ENCODE measurements at regions not wholly inside any gene's neighbourhood (a gene's known extent, or its start where the extent isn't known, plus 50 kb on each side); places are given as distances from the start of the nearest gene placed in this dataset.

DNA sequence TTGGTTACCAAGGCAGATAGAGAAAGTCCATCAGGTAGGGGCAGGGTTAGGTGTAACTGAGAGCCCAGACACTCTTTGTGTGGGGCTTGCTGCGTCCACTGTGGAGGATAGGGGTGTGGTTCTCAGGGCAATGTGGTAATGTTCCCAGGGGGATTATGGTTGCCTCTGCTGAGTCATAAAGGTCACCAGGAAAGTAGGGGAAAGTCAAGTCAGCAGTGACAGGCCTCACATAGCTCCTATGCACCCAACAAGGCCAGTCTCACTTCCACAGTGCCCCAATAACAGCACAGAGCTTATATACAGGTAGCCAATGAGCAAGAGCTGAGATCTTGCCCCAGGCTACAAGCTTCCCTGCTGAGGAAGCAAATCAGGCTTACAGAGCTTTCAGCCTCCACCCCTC is 1438.0 kb upstream of the ZEB2 start:
- peaks cover 0 to 34% of the 10 kb centered on the region in 2 donors for H3K9me3 ChIP-seq (ENCODE audit: control insufficient read depth in 2 of 2, insufficient read depth in 1 of 2, low read depth in 1 of 2, low read length in 1 of 2)
- no peak overlapping the region for H3K4me3 ChIP-seq (ENCODE audit: low read depth in 1 of 3, low read length in 3 of 3)
- H3K36me3 ChIP-seq (ENCODE audit: control insufficient read depth in 3 of 3, insufficient read depth in 2 of 3, low read depth in 1 of 3, low read length in 3 of 3): no peaks in the 10 kb centered on the region
- H3K4me1 ChIP-seq (ENCODE audit: control insufficient read depth in 3 of 3, insufficient read depth in 2 of 3, low read depth in 1 of 3, low read length in 2 of 3): no peaks in the 10 kb centered on the region
- DNase-seq (no peak), FAIRE-seq (no peak)
- 0% methylated on average over 1 of the region's 1 CpG for WGBS, 3 donors
- no peaks in the 10 kb centered on the region for H3K27me3 ChIP-seq (ENCODE audit: control insufficient read depth in 3 of 3, insufficient read depth in 3 of 3, low read length in 3 of 3)
- no peak overlapping the region for H3K27ac ChIP-seq (ENCODE audit: low read depth in 1 of 3, low read length in 2 of 3)

DNA sequence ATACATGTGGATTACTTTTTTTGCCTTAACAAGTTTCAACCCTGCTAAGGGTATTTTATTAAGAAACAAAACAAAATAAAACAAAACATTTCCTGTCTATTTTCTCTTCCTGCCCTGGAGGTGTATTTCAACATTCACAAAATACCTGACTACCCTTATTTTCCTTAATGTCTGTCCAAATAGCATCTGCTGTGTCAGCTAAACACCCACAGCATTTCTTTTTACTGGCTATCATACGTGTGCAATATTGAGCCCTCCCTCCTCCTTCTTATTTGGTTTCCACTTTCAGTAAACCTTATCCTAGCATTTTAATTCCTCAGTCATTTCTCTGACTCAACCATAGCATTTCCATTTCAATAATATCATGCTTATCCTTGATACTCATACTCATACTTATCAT is 1420.0 kb upstream of the ZEB2 start:
- Histone ChIP-seq H3K27me3 (ENCODE audit: control insufficient read depth in 3 of 3, insufficient read depth in 3 of 3, low read length in 3 of 3) (no peaks in the 10 kb centered on the region), H3K27ac (ENCODE audit: low read depth in 1 of 3, low read length in 2 of 3) (no peak overlapping the region), H3K9me3 (ENCODE audit: control insufficient read depth in 2 of 2, insufficient read depth in 1 of 2, low read depth in 1 of 2, low read length in 1 of 2) (no peaks in the 10 kb centered on the region), H3K4me3 (ENCODE audit: low read depth in 1 of 3, low read length in 3 of 3) (no peak overlapping the region), H3K36me3 (ENCODE audit: control insufficient read depth in 3 of 3, insufficient read depth in 2 of 3, low read depth in 1 of 3, low read length in 3 of 3) (no peaks in the 10 kb centered on the region), H3K4me1 (ENCODE audit: control insufficient read depth in 3 of 3, insufficient read depth in 2 of 3, low read depth in 1 of 3, low read length in 2 of 3) (no peaks in the 10 kb centered on the region)
- DNase-seq (no peak), FAIRE-seq (no peak)
- WGBS, 3 donors: 21 to 46% (median 43%) methylated on average over 1 of the region's 1 CpG

DNA sequence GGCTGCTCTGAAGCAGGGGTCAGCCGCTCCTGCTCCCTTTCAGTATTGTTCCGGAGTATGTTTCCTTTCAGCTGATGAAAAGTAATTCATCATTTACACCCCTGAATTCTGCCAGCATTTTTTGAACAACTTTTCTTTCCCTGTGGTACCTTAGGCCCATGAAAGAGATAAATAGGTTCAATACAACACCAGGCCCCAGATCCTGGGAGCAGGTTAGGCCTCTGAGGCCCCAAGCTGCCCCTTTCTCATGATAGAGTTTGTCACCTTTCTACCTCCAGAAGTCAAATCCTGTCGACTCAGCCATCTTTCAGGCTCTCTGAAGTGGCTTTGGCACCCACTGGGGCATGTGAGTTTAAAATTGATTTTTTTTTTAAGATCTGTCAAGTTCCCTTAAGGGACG is 1415.1 kb upstream of the ZEB2 start:
- Histone ChIP-seq H3K4me3 (ENCODE audit: low read depth in 1 of 3, low read length in 3 of 3) (no peak overlapping the region), H3K36me3 (ENCODE audit: control insufficient read depth in 3 of 3, insufficient read depth in 2 of 3, low read depth in 1 of 3, low read length in 3 of 3) (no peaks in the 10 kb centered on the region), H3K27ac (ENCODE audit: low read depth in 1 of 3, low read length in 2 of 3) (no peak overlapping the region), H3K27me3 (ENCODE audit: control insufficient read depth in 3 of 3, insufficient read depth in 3 of 3, low read length in 3 of 3) (no peaks in the 10 kb centered on the region), H3K4me1 (ENCODE audit: control insufficient read depth in 3 of 3, insufficient read depth in 2 of 3, low read depth in 1 of 3, low read length in 2 of 3) (no peaks in the 10 kb centered on the region), H3K9me3 (ENCODE audit: control insufficient read depth in 2 of 2, insufficient read depth in 1 of 2, low read depth in 1 of 2, low read length in 1 of 2) (no peaks in the 10 kb centered on the region)
- no peak for FAIRE-seq
- 79 to 81% (median 81%) methylated on average over 4 of the region's 4 CpGs for WGBS, 3 donors
- no peak for DNase-seq

DNA sequence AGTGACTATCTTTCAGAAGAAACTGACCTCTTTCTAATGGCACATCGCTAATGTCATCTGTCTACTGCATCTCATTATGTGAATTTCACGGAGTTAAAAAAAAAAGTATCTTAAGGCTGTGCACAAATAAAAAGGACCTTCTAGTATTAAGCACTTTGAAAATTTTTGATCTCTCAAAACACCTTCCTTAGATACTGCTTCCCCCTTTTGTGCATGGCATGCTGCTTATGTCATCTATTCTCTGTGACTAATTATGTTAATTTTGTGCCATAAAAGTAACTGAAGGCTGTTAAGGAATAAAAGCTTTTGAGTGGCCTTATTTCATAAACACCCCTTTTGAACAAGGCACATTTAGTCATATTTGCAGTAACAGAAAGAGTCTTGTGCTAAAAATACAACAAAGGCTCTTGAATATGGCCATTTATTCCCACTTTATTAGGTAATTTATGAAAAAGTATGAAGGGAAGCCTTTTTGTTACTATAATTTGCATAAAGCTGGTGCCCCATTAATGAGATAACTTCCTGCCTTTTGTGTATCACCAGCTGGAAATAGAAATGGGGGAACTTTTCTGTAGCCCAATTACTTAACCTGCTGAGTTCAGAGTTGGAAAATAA is 1412.0 kb upstream of the ZEB2 start:
- Histone ChIP-seq H3K36me3 (ENCODE audit: control insufficient read depth in 3 of 3, insufficient read depth in 2 of 3, low read depth in 1 of 3, low read length in 3 of 3) (no peaks in the 10 kb centered on the region), H3K27ac (ENCODE audit: low read depth in 1 of 3, low read length in 2 of 3) (no peak overlapping the region), H3K27me3 (ENCODE audit: control insufficient read depth in 3 of 3, insufficient read depth in 3 of 3, low read length in 3 of 3) (no peaks in the 10 kb centered on the region), H3K4me3 (ENCODE audit: low read depth in 1 of 3, low read length in 3 of 3) (no peak overlapping the region), H3K9me3 (ENCODE audit: control insufficient read depth in 2 of 2, insufficient read depth in 1 of 2, low read depth in 1 of 2, low read length in 1 of 2) (no peaks in the 10 kb centered on the region), H3K4me1 (ENCODE audit: control insufficient read depth in 3 of 3, insufficient read depth in 2 of 3, low read depth in 1 of 3, low read length in 2 of 3) (no peaks in the 10 kb centered on the region)
- WGBS, 3 donors: 73 to 78% (median 73%) methylated on average over 2 of the region's 2 CpGs
- DNase-seq (no peak), FAIRE-seq (no peak)

DNA sequence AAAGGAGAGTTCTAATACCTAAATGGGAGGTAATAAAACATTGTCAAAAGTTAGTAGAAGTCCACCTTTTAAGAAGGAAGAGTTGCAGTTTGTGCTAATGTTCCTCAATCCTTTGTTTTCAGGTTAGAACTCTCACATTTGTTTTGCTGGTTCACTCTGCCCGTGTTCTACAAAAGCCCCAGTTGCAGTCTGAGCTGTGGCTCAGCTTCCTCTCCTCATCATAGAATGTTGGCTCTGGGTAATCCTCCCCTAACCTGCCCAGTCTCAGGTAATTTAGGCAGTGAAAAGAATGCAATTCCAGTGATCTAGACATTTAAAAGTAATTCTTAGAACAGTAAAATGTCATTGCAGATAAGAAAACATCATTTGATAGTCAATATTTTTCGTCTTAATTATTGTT is 1410.4 kb upstream of the ZEB2 start:
- DNase-seq: no peak
- 19 to 26% (median 25%) methylated on average over 2 of the region's 2 CpGs for WGBS, 3 donors
- Histone ChIP-seq H3K4me3 (ENCODE audit: low read depth in 1 of 3, low read length in 3 of 3) (no peak overlapping the region), H3K9me3 (ENCODE audit: control insufficient read depth in 2 of 2, insufficient read depth in 1 of 2, low read depth in 1 of 2, low read length in 1 of 2) (no peaks in the 10 kb centered on the region), H3K36me3 (ENCODE audit: control insufficient read depth in 3 of 3, insufficient read depth in 2 of 3, low read depth in 1 of 3, low read length in 3 of 3) (no peaks in the 10 kb centered on the region), H3K27ac (ENCODE audit: low read depth in 1 of 3, low read length in 2 of 3) (no peak overlapping the region), H3K4me1 (ENCODE audit: control insufficient read depth in 3 of 3, insufficient read depth in 2 of 3, low read depth in 1 of 3, low read length in 2 of 3) (no peaks in the 10 kb centered on the region), H3K27me3 (ENCODE audit: control insufficient read depth in 3 of 3, insufficient read depth in 3 of 3, low read length in 3 of 3) (no peaks in the 10 kb centered on the region)
- FAIRE-seq: no peak

DNA sequence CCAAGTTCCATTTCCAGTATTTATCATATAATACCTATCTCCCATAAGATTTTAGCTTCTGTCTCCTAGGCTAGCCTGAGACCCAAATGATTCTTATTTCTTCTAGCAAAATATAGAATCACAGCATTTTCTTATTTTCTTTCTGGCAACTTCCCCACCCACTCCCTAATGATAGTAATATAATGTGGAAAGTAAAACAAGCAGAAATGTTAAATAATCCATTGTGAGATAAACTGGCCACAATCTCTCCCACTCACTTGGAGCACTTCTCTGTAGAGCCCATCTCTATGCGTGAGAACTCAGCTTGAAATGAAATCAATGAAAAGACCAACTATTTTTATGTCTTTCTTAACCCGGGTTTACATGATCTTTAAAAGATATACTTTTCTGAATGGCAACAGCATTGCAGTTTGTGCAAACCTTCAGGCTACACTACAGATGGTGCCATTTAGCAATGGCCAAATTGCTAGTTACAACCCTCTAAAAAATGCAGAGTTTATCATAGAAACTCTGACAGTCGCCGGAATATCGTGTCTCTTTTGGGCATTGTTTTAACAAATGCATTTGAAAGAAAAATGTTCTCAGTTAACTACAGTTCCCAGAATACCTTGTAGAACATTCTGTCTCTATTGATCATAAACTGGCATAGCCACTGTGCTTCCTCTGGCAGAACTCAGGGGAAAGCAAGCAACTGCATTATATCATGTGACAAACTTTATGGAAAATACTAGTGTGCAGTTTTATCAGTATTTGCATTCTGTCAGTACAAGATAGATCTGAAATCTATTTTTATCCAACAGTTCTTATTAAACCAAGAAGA is 1407.4 kb upstream of the ZEB2 start:
- Histone ChIP-seq H3K36me3 (ENCODE audit: control insufficient read depth in 3 of 3, insufficient read depth in 2 of 3, low read depth in 1 of 3, low read length in 3 of 3) (no peaks in the 10 kb centered on the region), H3K4me3 (ENCODE audit: low read depth in 1 of 3, low read length in 3 of 3) (no peak overlapping the region), H3K9me3 (ENCODE audit: control insufficient read depth in 2 of 2, insufficient read depth in 1 of 2, low read depth in 1 of 2, low read length in 1 of 2) (no peaks in the 10 kb centered on the region), H3K27ac (ENCODE audit: low read depth in 1 of 3, low read length in 2 of 3) (no peak overlapping the region), H3K4me1 (ENCODE audit: control insufficient read depth in 3 of 3, insufficient read depth in 2 of 3, low read depth in 1 of 3, low read length in 2 of 3) (no peaks in the 10 kb centered on the region), H3K27me3 (ENCODE audit: control insufficient read depth in 3 of 3, insufficient read depth in 3 of 3, low read length in 3 of 3) (no peaks in the 10 kb centered on the region)
- DNase-seq (no peak), FAIRE-seq (no peak)
- WGBS, 3 donors: 53 to 80% (median 75%) methylated on average over 5 of the region's 5 CpGs

DNA sequence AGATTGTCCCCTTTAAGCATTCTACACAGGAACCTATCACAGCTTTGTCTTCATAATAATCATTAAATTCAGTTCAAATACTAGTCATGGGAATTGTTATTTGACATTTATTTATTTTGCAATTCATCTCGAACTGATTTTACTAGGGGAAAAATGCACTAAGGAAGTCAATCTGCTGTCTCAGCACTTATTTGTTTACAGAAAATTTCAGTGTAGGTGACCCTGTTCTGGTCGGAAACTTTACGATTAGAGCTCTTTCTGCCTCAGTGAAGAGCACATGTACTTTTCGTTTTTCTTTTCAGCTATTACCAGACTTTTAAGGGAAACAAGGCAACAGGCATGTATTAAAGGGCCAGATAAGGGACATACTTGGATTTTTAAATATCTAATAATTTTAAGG is 1405.7 kb upstream of the ZEB2 start:
- FAIRE-seq (no peak), DNase-seq (no peak)
- H3K4me3 ChIP-seq (ENCODE audit: low read depth in 1 of 3, low read length in 3 of 3): no peak overlapping the region
- H3K4me1 ChIP-seq (ENCODE audit: control insufficient read depth in 3 of 3, insufficient read depth in 2 of 3, low read depth in 1 of 3, low read length in 2 of 3): no peaks in the 10 kb centered on the region
- no peaks in the 10 kb centered on the region for H3K9me3 ChIP-seq (ENCODE audit: control insufficient read depth in 2 of 2, insufficient read depth in 1 of 2, low read depth in 1 of 2, low read length in 1 of 2)
- no peaks in the 10 kb centered on the region for H3K27me3 ChIP-seq (ENCODE audit: control insufficient read depth in 3 of 3, insufficient read depth in 3 of 3, low read length in 3 of 3)
- no peaks in the 10 kb centered on the region for H3K36me3 ChIP-seq (ENCODE audit: control insufficient read depth in 3 of 3, insufficient read depth in 2 of 3, low read depth in 1 of 3, low read length in 3 of 3)
- no peak overlapping the region for H3K27ac ChIP-seq (ENCODE audit: low read depth in 1 of 3, low read length in 2 of 3)
- 68 to 74% (median 70%) methylated on average over 4 of the region's 4 CpGs for WGBS, 3 donors

DNA sequence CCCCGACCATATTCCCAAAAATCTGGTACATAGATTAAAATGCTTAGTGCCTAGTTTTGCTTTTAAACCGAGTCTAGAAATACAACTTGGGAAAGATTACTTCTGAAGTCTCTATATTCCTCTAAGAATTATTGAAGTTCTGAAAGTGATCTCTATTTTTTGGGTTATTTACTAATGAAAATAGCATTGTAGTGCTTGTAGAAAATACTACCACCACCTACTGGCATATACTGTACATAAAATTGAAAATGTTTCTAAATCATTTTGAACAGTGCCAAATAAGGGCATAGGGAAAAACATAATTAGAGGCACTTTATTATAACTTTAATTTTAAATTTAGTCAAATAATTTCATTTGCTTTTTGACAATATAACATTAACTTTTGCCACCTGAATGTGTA is 1399.6 kb upstream of the ZEB2 start:
- Histone ChIP-seq H3K4me1 (ENCODE audit: control insufficient read depth in 3 of 3, insufficient read depth in 2 of 3, low read depth in 1 of 3, low read length in 2 of 3) (no peaks in the 10 kb centered on the region), H3K27ac (ENCODE audit: low read depth in 1 of 3, low read length in 2 of 3) (no peak overlapping the region), H3K36me3 (ENCODE audit: control insufficient read depth in 3 of 3, insufficient read depth in 2 of 3, low read depth in 1 of 3, low read length in 3 of 3) (no peaks in the 10 kb centered on the region), H3K27me3 (ENCODE audit: control insufficient read depth in 3 of 3, insufficient read depth in 3 of 3, low read length in 3 of 3) (no peaks in the 10 kb centered on the region), H3K4me3 (ENCODE audit: low read depth in 1 of 3, low read length in 3 of 3) (no peak overlapping the region), H3K9me3 (ENCODE audit: control insufficient read depth in 2 of 2, insufficient read depth in 1 of 2, low read depth in 1 of 2, low read length in 1 of 2) (no peaks in the 10 kb centered on the region)
- FAIRE-seq (no peak), DNase-seq (no peak)
- 67 to 81% (median 74%) methylated on average over 2 of the region's 2 CpGs for whole genome bisulfite sequencing, 3 donors

DNA sequence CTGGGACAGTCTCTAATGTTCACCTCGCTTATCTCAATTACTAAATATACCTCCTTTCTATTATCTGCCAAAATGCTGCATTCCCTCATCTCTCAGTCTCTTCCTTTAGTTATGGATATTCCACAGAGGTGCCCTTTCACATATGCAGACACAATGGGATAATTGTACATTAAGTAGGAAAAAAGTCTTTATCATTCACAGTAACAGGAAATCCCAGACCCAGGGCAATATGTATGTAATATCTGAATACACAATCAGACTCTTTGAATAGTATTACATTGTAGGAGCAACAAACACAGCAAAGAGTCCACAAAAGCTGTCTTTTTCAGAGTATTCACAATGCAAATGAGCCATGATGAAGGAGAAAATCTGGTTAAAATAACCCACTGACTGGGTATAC is 1399.0 kb upstream of the ZEB2 start:
- FAIRE-seq (no peak), DNase-seq (no peak)
- Histone ChIP-seq H3K27ac (ENCODE audit: low read depth in 1 of 3, low read length in 2 of 3) (no peak overlapping the region), H3K4me1 (ENCODE audit: control insufficient read depth in 3 of 3, insufficient read depth in 2 of 3, low read depth in 1 of 3, low read length in 2 of 3) (no peaks in the 10 kb centered on the region), H3K9me3 (ENCODE audit: control insufficient read depth in 2 of 2, insufficient read depth in 1 of 2, low read depth in 1 of 2, low read length in 1 of 2) (no peaks in the 10 kb centered on the region), H3K36me3 (ENCODE audit: control insufficient read depth in 3 of 3, insufficient read depth in 2 of 3, low read depth in 1 of 3, low read length in 3 of 3) (no peaks in the 10 kb centered on the region), H3K4me3 (ENCODE audit: low read depth in 1 of 3, low read length in 3 of 3) (no peak overlapping the region), H3K27me3 (ENCODE audit: control insufficient read depth in 3 of 3, insufficient read depth in 3 of 3, low read length in 3 of 3) (no peaks in the 10 kb centered on the region)
- WGBS, 3 donors: 61 to 91% (median 79%) methylated on average over 1 of the region's 1 CpG
